ENCODE measurements at regions not wholly inside any gene's neighbourhood (a gene's known extent, or its start where the extent isn't known, plus 50 kb on each side); places are given as distances from the start of the nearest gene placed in this dataset.
"Not testable (repeated sequence)": the region's sequence is repeated elsewhere in the genome, so short reads cannot be mapped to it uniquely, and the experiment has no call there.

DNA sequence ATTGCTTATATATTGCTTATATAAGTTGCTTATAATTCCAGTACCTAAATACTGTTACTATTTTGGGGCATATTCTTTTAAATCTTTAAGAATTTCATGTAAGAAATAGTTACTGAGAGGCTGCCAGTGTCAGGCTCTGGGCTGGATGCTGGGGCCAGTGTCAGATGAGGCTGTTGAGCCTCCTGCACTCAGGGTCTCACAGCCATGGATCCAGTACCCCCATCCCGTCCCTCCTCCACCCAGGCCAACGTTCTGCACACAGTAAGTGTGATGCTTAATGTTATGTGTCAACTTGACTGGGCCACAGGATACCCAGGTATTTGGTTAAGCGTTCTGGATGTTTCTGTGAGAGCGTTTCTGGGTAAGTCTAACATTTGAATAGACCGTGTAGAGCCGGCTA lies 119.5 kb upstream of the PMEPA1 start:
- no peak for DNase-seq (ENCODE audit: low read depth)

- DNase-seq (ENCODE audit: low read depth), result no peak
Measured at GRCh38 chr20:57828696-57829095, 118.9 kb upstream of the PMEPA1 start.

GRCh38 chr20:57826666-57827287 lies 117.0 kb upstream of the PMEPA1 start:
- no peak for DNase-seq (ENCODE audit: low read depth)

GRCh38 chr20:57824909-57825308 lies 115.1 kb upstream of the PMEPA1 start:
- no peak for DNase-seq (ENCODE audit: low read depth)

DNA sequence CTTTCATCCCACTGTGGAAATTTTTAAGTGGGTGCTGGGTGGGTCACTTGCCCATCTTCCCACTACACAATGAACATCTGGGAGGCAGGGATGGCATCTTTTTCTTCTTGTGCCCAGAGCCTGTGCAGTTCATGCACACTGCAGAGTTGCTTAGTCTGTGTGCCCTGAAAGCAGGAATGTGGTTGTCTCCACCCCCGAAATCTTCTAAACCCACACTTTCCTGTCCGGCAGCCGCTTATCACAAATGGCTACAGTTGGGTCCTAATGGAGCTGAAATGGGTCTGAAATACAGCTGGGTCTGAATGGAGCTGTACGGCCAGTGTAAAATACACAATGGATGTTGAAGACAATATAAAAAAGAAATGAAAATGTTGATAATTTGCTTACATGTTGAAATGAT lies 112.1 kb upstream of the PMEPA1 start:
- no peak for DNase-seq (ENCODE audit: low read depth)

DNA sequence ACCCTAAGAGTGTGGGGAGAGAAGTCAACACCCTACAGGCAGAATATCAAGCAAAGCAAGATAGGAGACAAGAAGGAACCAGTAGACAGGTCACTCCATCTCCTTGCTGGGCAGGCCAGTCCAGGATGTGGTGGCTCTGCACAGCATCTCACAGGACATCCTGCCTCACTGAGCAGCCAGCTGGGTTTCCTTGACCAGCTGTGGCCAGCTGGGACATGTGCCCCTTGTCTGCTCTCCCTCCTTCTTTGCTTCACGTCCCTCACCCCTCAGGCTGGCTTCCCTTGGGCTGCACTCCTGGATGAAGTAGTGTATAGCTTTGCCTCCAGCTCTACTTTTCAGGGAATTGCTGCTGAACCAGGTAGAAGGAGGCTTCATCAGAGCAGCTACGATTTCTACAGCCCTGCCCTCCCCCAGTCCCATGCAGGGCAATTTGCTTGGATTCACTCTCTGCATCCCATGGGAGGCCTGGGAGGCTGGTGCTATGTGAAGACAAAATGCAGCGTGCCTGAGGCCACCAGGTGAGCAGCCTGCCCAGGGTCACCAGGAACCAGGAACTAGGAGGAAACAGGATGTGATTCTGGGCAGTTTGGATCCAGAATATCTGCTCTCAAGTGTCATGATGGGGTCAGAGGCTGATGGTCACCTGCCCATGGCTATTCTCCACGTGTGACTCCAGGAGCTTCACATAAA lies 110.0 kb upstream of the PMEPA1 start:
- no peak for DNase-seq (ENCODE audit: low read depth)

GRCh38 chr20:57819291-57819690 lies 109.5 kb upstream of the PMEPA1 start:
- no peak for DNase-seq (ENCODE audit: low read depth)

- no peak for DNase-seq (ENCODE audit: low read depth)
Measured at GRCh38 chr20:57818418-57819181, 108.8 kb upstream of the PMEPA1 start.

DNA sequence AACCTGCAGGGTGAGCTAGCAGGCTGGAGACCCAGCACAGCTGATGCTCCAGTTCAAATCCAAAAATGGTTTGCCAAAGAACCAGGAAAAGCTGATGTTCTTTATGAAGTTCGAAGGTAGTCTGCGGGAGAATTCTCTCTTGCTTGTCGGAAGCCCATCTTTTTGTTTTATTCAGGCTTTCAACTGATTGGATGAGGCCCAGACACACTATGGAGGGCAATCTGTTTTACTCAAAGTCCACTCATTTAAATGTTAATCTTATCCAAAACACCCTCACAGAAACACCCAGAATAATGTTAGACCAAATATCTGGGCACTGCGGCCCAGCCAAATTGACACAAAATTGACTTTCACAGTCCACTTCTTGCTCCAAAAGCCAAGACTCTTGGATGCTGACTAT lies 105.6 kb upstream of the PMEPA1 start:
- no peak for DNase-seq (ENCODE audit: low read depth)

- DNase-seq (ENCODE audit: low read depth), result no peak
Measured at GRCh38 chr20:57814529-57814928, 104.7 kb upstream of the PMEPA1 start.

GRCh38 chr20:57813509-57814269 lies 103.9 kb upstream of the PMEPA1 start:
- DNase-seq (ENCODE audit: low read depth), result no peak

- not testable (repeated sequence) for DNase-seq (ENCODE audit: low read depth)
Measured at GRCh38 chr20:57812632-57813031, 102.8 kb upstream of the PMEPA1 start.

GRCh38 chr20:57811374-57812020 lies 101.7 kb upstream of the PMEPA1 start:
- DNase-seq (ENCODE audit: low read depth), result no peak

DNA sequence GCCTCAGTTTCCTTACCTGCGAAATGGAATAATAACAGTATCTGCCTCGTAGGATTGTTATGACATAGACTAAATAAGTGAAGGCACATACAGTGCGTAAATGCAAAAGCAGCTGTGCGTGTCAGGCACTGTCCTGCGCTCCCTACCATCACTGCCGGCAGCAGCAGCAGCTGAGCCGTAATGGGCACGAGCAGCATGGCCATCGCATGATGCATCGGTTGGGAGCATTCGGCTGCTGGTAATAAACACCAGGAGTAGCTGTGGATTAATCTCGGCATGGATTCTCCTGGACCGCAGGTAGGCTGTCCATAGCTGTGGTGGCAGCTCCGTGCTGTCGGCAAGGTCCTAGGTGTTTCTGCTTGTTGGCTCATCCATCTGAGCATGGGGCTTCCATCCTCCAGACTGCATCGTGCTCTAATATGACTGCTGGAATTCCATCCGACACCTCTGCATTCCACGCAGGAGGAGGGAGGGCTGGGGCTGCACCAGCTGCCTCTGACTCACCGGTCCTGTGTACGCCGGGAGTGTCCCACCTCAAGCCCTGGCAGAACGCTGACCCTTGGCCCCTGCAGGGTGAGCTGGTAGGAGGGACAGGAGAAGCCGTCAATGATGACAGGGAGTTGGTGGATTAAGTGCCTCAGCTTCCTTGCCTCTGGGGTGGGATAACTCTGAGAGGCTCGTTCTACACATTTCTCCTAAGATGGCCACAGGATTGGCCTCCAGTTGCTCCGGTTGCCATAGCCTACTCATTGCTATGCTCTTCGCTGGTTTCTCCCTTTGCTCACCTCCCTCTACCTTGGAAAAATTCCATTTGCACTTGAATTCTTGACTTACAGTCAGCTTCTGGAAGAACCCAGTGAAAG lies 100.9 kb upstream of the PMEPA1 start:
- DNase-seq (ENCODE audit: low read depth), result peak; percentile 87

- DNase-seq (ENCODE audit: low read depth), result no peak
Measured at GRCh38 chr20:57809661-57810172, 99.9 kb upstream of the PMEPA1 start.

- DNase-seq (ENCODE audit: low read depth), result no peak
Measured at GRCh38 chr20:57809149-57809548, 99.3 kb upstream of the PMEPA1 start.

DNA sequence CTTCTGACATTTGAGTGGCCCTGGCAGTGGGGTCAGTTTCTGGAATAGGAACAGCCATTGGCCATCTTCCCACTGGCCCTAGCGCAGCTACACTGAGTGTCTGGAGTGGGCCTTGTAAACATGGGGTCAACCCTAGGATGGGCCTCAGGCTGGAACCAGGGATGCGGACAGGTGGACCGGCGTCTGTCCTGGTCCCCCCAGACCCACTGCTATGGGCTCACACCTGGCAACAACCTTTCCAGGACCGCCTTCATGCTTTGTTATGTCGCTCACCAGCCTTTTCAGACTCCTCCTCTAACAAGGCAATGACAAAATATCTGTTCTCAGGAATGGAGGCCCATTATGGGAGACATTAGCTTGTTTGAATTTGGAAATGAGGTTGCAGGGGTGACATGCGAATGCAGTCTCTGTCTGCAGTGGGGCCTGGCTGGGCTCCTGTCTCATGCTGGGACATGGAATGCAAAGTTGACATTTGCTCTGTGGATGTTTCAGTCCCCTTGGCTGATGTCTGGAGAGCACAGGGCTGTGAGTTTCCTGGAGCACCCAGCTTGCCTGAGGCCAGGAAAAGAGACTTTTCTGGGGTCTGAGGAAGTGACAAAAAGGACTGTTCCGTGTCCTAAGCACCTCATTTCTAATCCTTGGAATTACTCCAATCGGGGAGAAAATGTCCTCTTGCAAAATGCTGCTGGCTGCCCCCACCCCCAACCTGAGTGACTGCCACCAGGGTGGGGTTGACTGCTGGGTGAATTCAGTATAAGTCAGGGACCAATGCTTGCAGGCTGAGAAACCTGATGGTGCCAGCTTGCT lies 98.7 kb upstream of the PMEPA1 start:
- no peak for DNase-seq (ENCODE audit: low read depth)

DNA sequence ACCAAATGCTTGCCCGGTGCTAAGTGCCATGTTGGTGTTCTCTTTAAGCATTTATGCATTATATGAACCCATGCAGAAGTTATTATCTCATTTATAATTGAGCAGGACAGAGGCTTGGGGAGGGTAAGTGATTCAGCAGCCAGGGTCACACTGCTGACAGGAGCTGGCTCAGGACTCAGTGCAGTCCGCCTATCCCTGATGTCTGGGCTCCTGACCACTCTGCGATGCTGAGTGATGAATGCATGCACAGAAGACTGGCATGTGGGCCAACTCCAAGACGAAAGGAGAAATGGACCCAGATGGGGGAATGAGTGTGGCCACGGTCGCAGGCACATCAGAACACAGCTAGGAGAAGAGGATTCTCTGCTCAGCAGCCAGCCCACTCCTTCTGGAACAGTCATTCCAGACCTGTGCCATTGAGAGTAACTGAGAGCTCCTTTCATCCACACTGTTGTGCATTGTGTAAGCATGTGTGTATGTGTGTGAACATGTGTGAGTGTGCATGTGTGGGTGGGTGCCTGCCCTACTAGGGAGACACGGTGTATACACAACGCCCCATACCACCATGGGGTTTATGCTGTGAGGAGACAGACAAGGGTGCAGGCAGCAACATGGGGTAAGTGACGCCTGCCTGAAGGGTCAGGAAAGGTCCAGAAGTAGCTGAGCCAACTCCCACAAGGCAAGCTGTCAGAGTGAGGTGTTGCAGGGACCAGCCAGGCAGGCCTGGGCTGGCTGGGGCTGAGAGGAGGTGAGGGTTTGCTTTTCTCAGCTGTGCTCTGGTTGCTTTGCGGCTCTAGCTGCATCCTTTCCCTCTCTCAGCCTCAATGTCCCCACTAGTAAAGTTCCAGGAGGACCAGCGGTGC lies 97.8 kb upstream of the PMEPA1 start:
- DNase-seq (ENCODE audit: low read depth), result no peak

GRCh38 chr20:57806975-57807374 lies 97.2 kb upstream of the PMEPA1 start:
- DNase-seq (ENCODE audit: low read depth), result no peak

Data from renal cortical epithelial cell (primary cell).